GM19397 (cell line): ENCODE measurements at regions not wholly inside any gene's neighbourhood (a gene's known extent, or its start where the extent isn't known, plus 50 kb on each side); places are given as distances from the start of the nearest gene placed in this dataset.
A peak's percentile ranks its signal among the peaks of the same experiment; 100 is the strongest.
"Not testable (repeated sequence)": the region's sequence is repeated elsewhere in the genome, so short reads cannot be mapped to it uniquely, and the experiment has no call there.

ENCODE experiments used
- ATAC-seq: cut with Tn5 transposase; IDR thresholded peaks from one replicate; pipeline ENCODE4 v1.9.1; 2021; ENCODE audit warnings: mild to moderate bottlenecking, moderate library complexity; ENCODE audit not compliant: unreplicated experiment

DNA sequence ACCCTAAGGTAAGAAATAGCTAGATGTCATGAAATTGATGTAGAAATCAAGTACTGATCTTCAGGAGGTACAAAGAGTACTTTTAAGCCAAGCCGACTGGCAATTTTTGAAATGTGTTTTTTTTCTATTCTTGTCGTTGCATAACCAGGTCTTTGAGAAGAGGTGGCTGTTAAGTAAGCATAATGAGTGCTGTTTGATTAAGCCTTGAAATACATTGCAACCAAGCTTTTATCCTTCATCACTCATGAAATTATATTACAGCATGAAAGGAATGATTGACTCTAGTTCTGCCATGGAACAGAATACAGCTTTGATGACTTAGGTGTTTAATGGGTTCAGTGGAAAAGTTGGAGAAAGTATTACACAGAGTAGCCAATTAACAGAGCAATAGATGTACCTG lies 1720.2 kb upstream of the SEL1L start:
- no peak for ATAC-seq

DNA sequence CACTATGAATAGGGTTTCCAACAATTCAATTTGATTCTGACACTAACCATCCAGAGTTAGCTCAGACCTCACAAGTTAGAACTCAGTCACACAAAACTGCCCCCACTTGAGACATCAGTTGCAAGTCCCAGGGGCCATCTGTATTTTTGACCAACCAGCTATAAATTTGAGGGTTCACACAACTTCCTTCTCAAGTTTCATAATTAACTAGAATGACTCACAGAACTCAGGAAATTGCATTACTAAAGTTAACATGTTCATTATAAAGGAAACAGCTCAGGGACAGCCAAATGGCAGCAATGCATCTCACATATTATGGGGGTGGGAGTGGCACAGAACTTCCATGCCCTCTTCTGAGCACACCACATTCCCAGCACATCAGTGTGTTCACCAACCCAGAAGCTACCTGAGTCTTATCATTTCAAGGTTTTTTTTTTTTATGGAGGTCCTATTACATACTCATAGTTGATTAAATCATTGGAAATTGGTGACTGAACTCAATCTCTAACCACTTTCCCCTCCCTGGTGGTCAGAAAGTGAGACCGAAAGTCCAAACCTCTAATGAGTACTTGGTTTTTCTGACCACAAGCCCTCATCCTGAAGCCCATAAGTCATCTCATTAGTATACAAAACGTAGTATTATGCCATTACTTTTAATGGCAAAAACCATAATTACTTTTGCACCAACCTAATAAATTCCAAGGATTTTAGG lies 1721.5 kb upstream of the SEL1L start:
- ATAC-seq = peak; percentile 80

DNA sequence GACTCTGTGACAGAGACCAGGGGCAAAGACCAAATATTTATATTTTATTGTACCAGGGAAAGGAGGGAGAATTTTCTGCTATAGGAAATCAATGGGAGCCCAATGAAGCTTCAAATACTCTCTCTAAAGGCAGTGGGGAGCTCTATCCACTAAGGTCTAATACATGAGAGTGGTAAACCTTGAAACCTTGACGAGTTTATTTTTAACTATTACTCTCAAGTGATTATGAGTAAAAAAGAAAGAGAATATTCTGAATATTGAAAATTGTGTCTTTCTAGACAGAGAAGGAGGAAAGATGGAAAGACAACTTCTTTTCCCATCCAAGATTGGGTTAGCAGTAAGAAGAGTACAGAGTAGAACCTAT lies 1722.1 kb upstream of the SEL1L start:
- peak; percentile 40 for ATAC-seq

DNA sequence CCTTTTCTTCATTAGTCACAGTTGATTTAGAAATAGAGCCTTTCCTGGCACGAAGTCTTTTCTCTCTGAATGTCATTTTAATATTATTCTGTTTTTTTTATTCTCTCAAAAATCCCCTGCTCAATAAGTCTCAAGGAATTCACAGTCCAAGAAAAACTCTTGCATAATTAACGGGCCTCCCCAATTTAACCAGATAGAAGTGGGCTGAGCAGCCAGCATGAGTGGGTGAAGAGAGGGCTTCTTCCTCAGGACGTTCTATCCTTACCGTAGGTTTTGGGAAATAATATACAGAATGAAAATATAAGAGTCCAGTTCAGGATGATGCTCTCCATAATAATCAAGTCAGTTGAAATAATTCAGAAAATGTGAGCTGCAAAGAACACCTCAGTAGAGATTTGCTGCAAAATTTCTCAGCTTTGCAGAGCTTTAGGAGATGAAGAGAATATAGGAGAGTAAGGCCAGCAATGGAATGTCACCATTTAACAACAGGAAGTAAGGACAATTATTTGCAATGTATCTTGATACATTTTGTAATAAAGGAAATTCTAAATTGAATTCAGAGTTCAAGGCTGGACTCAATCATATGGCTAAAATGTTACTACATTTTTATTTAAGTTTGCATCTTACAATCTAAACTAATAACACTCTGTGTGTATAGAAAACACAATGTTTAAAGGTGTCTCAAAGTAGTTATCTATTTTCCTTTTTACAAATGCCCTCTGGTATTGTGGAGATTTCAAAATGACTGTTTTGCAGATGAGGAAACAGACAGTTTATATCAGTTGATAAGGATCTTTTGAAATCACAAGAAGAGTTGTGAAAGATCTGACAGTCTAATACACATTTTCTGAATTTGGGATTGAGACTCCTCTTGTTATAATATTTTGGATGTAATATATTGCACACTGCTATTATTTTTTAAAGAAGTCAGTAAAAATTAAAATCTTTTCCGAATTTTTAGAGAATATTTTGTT lies 1724.1 kb upstream of the SEL1L start:
- ATAC-seq = no peak

DNA sequence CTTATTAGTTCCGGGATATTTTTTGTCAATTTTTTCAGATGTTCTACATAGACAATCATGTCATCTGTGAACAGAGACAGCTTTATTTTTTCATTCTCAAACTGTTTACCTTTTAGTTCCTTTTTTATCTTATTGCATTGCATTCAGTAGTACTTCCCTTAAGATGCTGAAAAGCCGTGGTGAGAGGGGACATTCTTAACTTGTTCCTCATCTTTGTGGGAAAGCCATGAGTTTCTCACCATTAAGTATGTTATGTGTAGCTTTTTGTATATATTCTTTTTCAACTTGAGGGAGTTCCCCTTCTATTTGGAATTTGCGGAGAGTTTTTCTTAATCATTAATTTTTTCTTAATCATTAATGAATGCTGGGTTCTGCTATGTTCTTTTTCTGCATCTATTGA lies 1727.1 kb upstream of the SEL1L start:
- no peak for ATAC-seq

DNA sequence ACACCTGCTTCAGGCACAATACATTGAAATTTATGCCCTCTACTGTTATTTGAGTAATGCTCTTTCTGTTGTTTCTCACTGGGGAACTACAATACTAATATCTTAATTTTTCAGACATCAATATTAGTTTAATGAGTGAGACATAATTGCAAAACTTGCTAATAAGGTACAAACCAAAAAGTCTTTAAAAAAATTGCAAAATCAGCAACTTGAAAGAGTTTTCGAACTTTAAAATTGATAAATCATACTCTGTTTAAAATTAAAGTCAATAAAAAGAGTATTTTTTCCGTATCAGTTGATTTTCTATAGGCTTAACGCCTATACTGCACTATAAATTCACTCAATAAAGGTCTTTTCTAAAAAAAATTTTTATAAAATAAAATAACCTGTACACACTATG lies 1735.9 kb upstream of the SEL1L start:
- no peak for ATAC-seq

DNA sequence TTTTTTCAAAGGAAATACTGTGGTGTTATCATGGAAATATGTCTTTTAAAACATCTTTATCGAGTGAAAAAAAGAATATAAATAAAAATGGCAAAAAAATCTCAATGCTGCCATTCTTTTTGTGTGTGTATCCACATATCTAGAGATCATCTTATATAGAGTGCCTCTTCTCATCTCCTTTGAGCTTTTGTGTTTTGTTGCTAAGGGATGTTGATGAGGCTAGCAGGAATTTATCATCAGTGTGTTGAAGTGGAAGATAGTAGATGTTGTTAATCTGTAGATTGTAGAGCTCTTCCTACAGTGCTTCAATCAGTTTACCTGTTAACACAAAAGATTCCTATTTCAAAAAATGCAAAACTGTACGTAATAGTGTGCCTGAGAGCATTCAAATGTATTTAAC lies 1738.0 kb upstream of the SEL1L start:
- ATAC-seq = no peak

DNA sequence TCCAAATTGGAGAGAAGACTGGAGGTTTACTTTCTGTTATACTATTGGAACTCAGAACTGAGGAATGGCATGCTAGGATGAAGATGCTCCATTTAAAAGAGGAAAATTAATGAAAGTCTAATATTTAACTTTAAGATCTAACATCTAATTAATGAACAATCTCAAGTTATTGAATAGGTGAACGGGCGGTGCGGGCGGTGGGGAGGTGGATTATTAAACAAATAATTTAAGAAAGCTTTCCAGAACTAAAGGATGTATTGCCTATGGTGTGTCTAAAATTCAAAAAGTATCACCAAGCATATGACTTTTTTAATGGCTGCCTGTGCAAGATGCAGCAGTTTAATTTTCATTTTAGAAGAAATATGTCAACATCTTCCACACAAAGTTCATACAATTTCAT lies 1747.1 kb upstream of the SEL1L start:
- no peak for ATAC-seq

DNA sequence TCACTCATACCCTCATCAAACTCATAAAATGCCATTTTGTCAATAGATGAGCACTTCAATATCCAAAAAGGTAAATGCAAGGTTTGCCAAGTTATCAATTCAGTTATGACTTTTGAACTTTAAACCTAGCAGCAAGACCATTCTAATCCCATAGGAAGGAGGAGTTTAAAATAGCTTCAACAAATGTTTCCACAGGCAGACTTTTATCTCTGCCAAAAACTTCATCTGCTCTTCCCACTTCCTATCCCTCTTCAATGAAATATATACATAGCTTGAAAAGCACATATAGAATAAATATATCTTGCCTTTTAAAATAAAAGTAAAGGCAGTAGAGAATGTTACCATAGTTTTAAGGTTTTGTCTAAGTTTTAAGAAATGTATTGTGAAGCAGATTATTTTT lies 1749.1 kb upstream of the SEL1L start:
- ATAC-seq = no peak

DNA sequence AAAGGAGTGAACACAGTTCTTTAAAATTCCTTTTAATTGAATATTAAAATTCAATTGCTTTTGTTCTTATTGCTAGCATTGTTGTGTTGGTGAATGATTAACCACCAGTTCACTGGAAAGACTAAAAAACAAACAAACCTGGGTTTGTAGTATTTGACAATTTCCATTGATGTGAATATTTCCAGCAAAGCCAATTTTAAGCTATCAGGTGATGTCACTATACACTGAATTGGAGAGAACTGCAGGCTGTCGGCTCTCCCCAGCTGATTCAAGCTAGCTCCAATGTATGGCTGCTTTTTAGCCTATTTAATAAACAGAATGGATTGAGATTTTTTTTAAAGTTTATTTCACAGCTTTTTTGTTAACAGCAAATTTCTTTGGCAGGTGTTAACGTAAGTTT lies 1753.6 kb upstream of the SEL1L start:
- ATAC-seq = no peak

DNA sequence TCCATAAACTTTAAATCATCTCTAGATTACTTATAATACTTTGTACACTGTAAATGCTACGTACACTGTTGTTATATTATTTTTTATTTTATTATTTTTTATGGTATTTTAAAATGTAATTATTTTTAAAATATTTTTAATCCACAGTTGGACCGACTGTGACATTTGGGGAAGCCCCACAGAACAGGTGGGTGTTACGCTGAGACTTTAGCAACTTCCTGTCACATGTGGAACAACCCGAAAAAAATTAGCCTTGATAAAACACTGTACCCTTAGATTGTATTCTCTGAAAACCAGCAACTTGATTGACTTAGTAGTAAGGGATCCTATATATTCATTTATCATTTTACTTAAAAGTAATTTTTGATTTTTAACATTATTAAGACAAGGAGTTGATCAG lies 1755.7 kb upstream of the SEL1L start:
- no peak for ATAC-seq

DNA sequence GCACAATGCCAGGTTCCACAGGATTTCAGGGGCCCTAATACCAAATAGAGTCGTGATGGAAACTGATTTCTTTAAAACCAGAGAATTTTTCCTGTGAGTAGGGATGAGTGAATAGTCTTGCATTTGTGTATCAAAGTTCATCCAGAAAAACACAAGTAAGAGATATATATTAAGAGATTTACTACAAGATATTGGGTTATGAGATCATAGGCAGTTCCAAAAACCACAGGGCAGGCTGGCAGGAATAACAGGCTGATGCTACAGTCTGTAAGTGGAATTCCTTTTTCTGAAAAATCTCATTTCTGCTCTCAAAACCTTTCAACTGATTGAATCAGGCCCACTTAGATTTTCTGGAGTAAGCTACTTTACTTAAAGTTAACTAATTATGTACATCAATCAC lies 1756.2 kb upstream of the SEL1L start:
- no peak for ATAC-seq

DNA sequence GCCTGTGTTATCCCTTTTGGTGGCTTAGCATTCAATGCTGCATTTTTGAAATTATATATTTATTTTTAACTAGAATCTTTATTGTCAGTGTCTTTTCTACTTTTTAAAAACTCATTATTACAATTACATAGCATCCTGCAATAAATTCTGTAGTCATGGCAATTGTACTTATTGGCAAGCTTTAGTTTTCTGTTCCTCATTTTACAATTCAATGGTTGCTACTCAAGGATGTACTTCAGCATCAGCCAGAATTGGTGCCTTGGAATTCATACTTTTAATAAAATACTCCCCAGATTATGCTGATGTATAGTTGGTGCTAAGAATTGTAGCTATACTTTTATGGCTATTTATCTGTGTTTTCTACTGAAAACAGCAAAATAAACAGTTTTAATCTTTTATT lies 1756.8 kb upstream of the SEL1L start:
- ATAC-seq = no peak

DNA sequence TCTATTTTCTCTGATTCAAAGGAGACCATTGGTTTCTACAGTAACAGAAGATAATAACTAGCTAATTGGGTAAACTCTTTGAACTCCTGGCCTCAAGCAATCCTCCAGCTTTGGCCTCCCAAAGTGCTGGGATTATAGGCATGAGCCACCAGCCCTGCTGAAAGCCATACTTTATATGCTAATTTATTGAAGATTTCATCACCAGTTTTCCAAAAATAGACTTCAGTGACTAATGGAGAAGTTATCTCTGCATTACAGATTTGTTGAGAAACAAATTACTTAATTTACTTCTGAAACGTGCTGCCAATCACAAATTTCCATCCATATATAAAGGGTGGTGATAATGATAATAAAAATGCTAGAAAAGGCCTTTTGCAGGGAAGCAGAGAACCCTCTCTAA lies 1758.1 kb upstream of the SEL1L start:
- no peak for ATAC-seq

DNA sequence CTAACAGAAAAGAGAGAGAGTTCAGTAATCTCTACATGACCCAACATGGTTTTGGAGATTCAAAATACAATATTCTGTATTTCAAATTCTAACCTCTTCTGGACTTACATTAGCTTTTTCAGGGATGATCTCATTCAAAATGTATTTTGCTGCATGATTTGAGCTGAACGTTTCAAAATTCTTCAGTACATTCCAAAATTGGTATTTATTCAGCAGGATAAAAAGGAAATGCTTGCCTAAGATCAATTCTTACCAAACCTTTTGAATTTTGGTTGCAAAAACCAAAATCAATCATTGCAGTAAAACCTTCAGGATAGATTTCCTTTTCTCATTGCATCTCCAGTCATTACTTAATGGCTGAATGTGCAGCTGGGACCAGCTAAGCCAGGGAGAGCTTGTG lies 1761.3 kb upstream of the SEL1L start:
- no peak for ATAC-seq

DNA sequence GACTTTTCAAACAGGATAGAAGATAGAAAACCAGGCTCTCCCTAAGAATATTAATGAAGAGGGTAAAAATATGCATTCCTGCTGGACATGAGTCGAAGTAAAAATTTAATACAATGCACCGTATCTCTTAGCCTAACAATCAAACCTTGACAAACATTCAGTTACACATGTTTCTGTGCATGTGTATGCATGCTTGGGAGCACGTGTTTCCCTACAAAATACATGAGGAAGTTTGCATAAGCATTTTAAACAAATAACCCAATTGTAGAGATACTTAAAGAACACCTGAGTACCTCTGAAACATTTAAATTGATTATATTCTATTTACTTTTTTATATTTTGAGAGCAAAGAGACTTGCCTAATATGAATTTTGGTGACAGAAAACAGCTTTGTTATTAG lies 1763.7 kb upstream of the SEL1L start:
- ATAC-seq = no peak

DNA sequence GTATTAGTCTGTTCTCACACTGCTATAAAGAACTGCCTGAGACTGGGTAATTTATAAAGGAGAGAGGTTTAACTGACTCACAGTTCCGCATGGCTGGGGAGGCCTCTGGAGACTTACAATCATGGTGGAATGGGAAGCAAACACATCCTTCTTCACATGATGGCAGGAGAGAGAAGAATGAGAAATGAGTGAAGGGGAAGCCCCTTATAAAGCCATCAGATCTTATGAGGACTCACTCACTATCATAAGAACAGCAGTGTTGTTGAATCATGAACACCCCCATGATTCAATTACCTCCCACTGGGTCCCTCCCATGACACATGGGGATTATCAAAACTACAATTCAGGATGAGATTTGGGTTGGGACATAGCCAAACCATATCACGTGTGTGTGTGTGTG lies 1764.4 kb upstream of the SEL1L start:
- ATAC-seq = not testable (repeated sequence)

DNA sequence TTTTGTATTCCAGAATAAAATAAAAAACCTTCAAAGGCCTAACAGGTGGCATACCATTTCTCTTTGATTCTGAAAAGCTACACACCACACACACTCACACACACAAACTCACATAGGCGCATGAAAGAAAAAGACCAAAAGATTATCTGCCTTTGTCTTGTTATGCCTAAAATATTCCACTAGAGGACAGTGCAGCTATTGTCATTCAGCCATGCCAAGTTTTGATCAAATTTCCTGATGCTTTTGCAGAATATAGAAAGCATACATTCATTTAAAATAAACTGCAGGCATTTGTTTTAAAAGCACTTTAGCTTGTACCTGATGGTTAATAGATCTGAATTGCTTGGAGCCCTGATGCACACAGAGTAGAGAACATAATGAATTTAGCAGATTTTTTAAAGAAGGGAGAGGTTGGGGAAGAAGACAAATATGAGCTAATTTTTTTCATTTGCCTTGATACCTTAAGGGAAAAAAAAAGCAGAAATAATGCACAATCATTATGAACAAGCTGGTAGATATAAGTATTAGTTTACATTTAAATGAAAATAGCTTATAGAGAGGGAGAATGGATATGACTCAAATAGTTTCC lies 1766.9 kb upstream of the SEL1L start:
- ATAC-seq = no peak

DNA sequence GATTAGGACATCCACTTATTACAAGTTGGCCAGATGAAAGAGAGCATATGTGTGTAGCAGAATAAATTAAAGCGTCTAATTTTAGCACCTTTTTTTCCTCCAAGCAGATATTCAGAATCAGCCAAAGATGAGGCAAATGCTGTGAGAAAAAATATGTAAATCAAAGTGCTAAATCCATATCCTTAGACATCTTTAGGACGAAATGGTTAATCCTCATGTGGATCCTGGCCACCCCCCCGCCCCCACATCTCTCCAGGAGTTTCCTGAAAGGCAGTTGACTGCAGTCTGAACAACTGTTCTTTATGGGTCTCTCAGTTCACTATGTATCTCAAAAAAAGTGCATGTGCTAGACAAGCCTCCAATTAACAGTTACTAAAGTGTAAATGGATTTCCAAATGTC lies 1768.1 kb upstream of the SEL1L start:
- no peak for ATAC-seq

DNA sequence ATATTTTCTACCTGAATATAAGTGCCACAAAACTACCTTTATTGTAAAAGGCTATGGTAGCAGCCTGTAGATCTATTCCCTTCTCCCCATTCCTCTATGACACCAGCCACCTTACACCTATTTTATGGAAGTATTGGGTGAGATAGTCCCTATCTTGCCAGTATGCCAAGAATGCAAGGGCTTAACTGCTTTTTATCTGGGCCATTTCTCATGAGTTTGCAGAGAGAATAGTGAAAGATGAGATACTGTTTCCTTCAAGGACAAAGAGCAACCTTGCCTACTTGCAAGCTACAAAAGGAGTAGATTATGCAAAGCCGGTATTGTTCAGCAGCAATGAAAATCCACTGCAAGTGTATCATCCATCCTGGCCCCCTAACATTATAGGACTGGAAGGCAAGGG lies 1775.6 kb upstream of the SEL1L start:
- no peak for ATAC-seq

DNA sequence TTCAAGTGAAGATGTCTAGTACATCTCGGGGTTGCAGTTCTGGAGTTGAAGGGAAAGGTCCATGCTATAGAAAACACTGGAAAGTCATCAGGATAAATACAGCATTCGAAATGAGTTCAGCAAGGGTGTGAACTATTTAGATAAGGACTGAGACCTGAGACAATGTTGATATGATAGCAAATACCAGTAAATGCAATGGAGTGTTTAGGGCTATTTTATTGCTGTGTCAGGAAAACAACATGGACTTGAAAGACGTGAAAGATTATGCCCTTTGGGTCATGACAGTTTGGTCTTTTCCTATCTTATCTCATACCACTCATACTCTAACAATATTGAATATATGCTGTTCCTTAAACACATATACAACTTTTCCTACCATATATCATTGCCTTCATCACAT lies 1776.2 kb upstream of the SEL1L start:
- no peak for ATAC-seq

DNA sequence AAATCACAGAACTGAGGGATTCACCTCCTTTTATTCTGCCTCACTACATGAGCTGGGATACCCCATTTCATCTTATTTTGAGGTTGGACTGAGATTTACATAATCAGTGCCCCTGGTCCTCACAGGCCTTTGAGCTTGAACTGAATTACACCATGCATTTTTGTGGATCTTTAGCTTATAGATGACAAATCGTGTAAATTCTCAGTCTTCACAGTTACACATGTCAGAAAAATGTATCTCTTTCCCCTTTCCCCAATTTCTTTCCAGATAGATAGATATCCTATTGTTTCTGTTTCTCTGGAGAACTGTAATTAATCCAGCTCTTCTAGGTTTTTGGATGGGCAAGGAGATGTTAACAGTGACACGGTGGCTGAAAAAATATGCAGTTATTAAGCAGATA lies 1778.9 kb upstream of the SEL1L start:
- no peak for ATAC-seq
